ENCODE measurements at regions not wholly inside any gene's neighbourhood (a gene's known extent, or its start where the extent isn't known, plus 50 kb on each side); places are given as distances from the start of the nearest gene placed in this dataset.

DNA sequence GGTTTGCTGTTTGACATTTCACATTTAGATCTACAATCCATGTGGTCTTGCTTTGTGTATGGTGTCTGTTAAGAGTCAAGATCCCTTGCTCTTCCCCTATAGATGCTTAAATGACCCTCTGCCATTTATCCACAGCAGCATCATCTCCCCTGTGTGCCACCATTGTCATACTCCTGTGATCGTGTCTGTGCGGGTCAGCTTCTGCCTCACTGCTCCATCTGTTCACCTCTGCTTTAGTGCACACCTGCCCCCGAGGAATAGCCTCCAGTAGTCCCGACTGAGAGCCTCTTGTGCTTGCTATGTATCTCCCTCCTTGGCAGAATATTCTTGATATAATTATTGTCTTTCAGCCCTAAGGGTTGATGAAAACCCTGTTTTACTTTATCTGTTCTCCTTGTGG lies 551.2 kb downstream of the CDH26 start (continued):
- TF ChIP-seq, protein P1, sequence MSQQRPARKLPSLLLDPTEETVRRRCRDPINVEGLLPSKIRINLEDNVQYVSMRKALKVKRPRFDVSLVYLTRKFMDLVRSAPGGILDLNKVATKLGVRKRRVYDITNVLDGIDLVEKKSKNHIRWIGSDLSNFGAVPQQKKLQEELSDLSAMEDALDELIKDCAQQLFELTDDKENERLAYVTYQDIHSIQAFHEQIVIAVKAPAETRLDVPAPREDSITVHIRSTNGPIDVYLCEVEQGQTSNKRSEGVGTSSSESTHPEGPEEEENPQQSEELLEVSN (IDR thresholded peaks at IDR 0.05): no peak
- no peak for TF ChIP-seq RBBP5 (IDR thresholded peaks at IDR 0.05; ENCODE audit: borderline replicate concordance, low read depth, low read length)
- TF ChIP-seq HDAC2 (IDR thresholded peaks at IDR 0.05; ENCODE audit: borderline replicate concordance in 1 of 2, low read depth in 2 of 2, low read length in 2 of 2): no peak
- no peak for TF ChIP-seq POU5F1 (IDR thresholded peaks at IDR 0.05; ENCODE audit: low read depth, low read length)
- TF ChIP-seq SUZ12 (IDR thresholded peaks at IDR 0.05; ENCODE audit: low read length): no peak

All from H1 (cell line).